GM23248 (cell line): ENCODE measurements at regions not wholly inside any gene's neighbourhood (a gene's known extent, or its start where the extent isn't known, plus 50 kb on each side); places are given as distances from the start of the nearest gene placed in this dataset.

Source experiments
- EZH2 ChIP-seq: fragments of 200-600 bp; sonication (generic); IDR thresholded peaks from 2 replicates; pipeline ENCODE4 v1.6.1; 2018; ENCODE audit warnings: antibody characterized with exemption, mild to moderate bottlenecking; ENCODE audit not compliant: insufficient read depth, poor library complexity, severe bottlenecking
- EZH2phosphoT487 ChIP-seq: fragments of 200-600 bp; sonication (generic); IDR thresholded peaks from 2 replicates; pipeline ENCODE4 v1.6.1; 2018; ENCODE audit warnings: antibody characterized with exemption, moderate library complexity, mild to moderate bottlenecking, low read depth; ENCODE audit not compliant: insufficient read depth

- TF ChIP-seq EZH2 (no peak), EZH2phosphoT487 (no peak)
Observed at GRCh38 chr5:142428773-142429473, 104.1 kb upstream of the SPRY4 start.
